ENCODE measurements at regions not wholly inside any gene's neighbourhood (a gene's known extent, or its start where the extent isn't known, plus 50 kb on each side); places are given as distances from the start of the nearest gene placed in this dataset.

DNA sequence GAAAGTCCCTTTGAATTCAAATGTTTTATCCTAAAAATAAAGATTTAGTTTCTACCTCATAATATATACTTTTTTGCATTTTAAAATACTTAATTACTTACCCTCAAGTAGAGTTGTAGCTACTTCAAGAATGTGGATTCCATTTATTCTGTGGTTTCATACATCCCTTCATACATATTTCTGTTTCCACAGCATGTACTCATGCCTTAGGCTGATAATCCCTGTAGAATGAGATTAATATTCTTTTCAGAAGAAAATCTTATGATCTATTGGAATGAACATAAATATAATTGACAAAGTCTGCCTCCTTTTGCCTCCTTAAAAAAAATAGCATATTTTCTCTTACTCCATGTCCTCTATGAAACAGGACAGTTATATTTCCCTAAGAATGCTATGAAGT is 465.7 kb downstream of the DTWD2 start:
- TF ChIP-seq, protein P1, sequence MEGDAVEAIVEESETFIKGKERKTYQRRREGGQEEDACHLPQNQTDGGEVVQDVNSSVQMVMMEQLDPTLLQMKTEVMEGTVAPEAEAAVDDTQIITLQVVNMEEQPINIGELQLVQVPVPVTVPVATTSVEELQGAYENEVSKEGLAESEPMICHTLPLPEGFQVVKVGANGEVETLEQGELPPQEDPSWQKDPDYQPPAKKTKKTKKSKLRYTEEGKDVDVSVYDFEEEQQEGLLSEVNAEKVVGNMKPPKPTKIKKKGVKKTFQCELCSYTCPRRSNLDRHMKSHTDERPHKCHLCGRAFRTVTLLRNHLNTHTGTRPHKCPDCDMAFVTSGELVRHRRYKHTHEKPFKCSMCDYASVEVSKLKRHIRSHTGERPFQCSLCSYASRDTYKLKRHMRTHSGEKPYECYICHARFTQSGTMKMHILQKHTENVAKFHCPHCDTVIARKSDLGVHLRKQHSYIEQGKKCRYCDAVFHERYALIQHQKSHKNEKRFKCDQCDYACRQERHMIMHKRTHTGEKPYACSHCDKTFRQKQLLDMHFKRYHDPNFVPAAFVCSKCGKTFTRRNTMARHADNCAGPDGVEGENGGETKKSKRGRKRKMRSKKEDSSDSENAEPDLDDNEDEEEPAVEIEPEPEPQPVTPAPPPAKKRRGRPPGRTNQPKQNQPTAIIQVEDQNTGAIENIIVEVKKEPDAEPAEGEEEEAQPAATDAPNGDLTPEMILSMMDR (IDR thresholded peaks at IDR 0.05): no peak
- no peak for TF ChIP-seq PHF8 (IDR thresholded peaks at IDR 0.05; ENCODE audit: borderline replicate concordance, low read depth)
- TF ChIP-seq RAD21 (conservative IDR thresholded peaks at IDR 0.05 in 1 of 2, IDR thresholded peaks at IDR 0.05 in 1 of 2): no peak
- TF ChIP-seq POLR2A (IDR thresholded peaks at IDR 0.05; ENCODE audit: low read length): no peak
- no peak for TF ChIP-seq CHD2 (IDR thresholded peaks at IDR 0.05; ENCODE audit: low read length, partially characterized antibody)
- TF ChIP-seq EP300 (IDR thresholded peaks at IDR 0.05): no peak
- TF ChIP-seq, protein P2, sequence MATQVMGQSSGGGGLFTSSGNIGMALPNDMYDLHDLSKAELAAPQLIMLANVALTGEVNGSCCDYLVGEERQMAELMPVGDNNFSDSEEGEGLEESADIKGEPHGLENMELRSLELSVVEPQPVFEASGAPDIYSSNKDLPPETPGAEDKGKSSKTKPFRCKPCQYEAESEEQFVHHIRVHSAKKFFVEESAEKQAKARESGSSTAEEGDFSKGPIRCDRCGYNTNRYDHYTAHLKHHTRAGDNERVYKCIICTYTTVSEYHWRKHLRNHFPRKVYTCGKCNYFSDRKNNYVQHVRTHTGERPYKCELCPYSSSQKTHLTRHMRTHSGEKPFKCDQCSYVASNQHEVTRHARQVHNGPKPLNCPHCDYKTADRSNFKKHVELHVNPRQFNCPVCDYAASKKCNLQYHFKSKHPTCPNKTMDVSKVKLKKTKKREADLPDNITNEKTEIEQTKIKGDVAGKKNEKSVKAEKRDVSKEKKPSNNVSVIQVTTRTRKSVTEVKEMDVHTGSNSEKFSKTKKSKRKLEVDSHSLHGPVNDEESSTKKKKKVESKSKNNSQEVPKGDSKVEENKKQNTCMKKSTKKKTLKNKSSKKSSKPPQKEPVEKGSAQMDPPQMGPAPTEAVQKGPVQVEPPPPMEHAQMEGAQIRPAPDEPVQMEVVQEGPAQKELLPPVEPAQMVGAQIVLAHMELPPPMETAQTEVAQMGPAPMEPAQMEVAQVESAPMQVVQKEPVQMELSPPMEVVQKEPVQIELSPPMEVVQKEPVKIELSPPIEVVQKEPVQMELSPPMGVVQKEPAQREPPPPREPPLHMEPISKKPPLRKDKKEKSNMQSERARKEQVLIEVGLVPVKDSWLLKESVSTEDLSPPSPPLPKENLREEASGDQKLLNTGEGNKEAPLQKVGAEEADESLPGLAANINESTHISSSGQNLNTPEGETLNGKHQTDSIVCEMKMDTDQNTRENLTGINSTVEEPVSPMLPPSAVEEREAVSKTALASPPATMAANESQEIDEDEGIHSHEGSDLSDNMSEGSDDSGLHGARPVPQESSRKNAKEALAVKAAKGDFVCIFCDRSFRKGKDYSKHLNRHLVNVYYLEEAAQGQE (IDR thresholded peaks at IDR 0.05): no peak
- TF ChIP-seq, protein P3, sequence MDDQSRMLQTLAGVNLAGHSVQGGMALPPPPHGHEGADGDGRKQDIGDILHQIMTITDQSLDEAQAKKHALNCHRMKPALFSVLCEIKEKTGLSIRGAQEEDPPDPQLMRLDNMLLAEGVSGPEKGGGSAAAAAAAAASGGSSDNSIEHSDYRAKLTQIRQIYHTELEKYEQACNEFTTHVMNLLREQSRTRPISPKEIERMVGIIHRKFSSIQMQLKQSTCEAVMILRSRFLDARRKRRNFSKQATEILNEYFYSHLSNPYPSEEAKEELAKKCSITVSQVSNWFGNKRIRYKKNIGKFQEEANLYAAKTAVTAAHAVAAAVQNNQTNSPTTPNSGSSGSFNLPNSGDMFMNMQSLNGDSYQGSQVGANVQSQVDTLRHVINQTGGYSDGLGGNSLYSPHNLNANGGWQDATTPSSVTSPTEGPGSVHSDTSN (IDR thresholded peaks at IDR 0.05): no peak
- TF ChIP-seq KDM1A (IDR thresholded peaks at IDR 0.05; ENCODE audit: low read depth): no peak
- TF ChIP-seq, protein P4, sequence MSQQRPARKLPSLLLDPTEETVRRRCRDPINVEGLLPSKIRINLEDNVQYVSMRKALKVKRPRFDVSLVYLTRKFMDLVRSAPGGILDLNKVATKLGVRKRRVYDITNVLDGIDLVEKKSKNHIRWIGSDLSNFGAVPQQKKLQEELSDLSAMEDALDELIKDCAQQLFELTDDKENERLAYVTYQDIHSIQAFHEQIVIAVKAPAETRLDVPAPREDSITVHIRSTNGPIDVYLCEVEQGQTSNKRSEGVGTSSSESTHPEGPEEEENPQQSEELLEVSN (IDR thresholded peaks at IDR 0.05; ENCODE audit: borderline replicate concordance, low read depth): no peak
